ENCODE measurements at regions not wholly inside any gene's neighbourhood (a gene's known extent, or its start where the extent isn't known, plus 50 kb on each side); places are given as distances from the start of the nearest gene placed in this dataset.
"Not testable (repeated sequence)": the region's sequence is repeated elsewhere in the genome, so short reads cannot be mapped to it uniquely, and the experiment has no call there.

- intact Hi-C loops (cut with DNase I; ENCODE audit: low total_unique reads) = no loop called here
- H3K27ac ChIP-seq = no peak overlapping the region
- peaks cover 0 to 13% of the 10 kb centered on the region in 2 donors for H3K27me3 ChIP-seq
- no peak for TF ChIP-seq POLR2A (IDR thresholded peaks at IDR 0.05)
- no peak for TF ChIP-seq POLR2AphosphoS5 (IDR thresholded peaks at IDR 0.05)
- no peak for TF ChIP-seq CTCF (IDR thresholded peaks at IDR 0.05)
- H3K4me1 ChIP-seq = no peaks in the 10 kb centered on the region
- H3K9me3 ChIP-seq = no peaks in the 10 kb centered on the region
- H3K36me3 ChIP-seq = no peaks in the 10 kb centered on the region
- H3K4me3 ChIP-seq = no peak overlapping the region
- peak in 1 of 2 donors; percentile 25 for DNase-seq (ENCODE audit: low spot score in 2 of 2)
These were observed 311.6 kb downstream of the NPHP4 start for GRCh38 chr1:5680600-5680999.

- intact Hi-C loops (cut with DNase I; ENCODE audit: low total_unique reads) = no loop called here
- no peak overlapping the region for H3K27ac ChIP-seq
These were observed 313.5 kb downstream of the NPHP4 start for GRCh38 chr1:5678759-5679158.

GRCh38 chr1:5672355-5672754, 319.9 kb downstream of the NPHP4 start:
- H3K36me3 ChIP-seq; DNase-seq (ENCODE audit: low spot score in 2 of 2); H3K27ac ChIP-seq; H3K27me3 ChIP-seq; H3K4me1 ChIP-seq; intact Hi-C loops (cut with DNase I; ENCODE audit: low total_unique reads); H3K9me3 ChIP-seq; H3K4me3 ChIP-seq: not testable (repeated sequence)

More at GRCh38 chr1:5678759-5679158, 313.5 kb downstream of the NPHP4 start:
- DNase-seq (ENCODE audit: low spot score in 2 of 2) = no peak
- no peaks in the 10 kb centered on the region for H3K36me3 ChIP-seq
- no peak overlapping the region for H3K4me3 ChIP-seq
- H3K9me3 ChIP-seq = peaks cover 0 to 4% of the 10 kb centered on the region in 2 donors
- H3K27me3 ChIP-seq = no peaks in the 10 kb centered on the region
- TF ChIP-seq CTCF (IDR thresholded peaks at IDR 0.05) (no peak), POLR2AphosphoS5 (IDR thresholded peaks at IDR 0.05) (no peak)
- no peaks in the 10 kb centered on the region for H3K4me1 ChIP-seq

- Histone ChIP-seq H3K36me3 (no peaks in the 10 kb centered on the region), H3K27ac (no peak overlapping the region), H3K4me1 (no peaks in the 10 kb centered on the region), H3K27me3 (no peaks in the 10 kb centered on the region), H3K4me3 (no peak overlapping the region), H3K9me3 (peaks cover 0 to 4% of the 10 kb centered on the region in 2 donors)
- DNase-seq (ENCODE audit: low spot score in 2 of 2) = peak in 1 of 2 donors; percentile 31
- TF ChIP-seq CTCF (IDR thresholded peaks at IDR 0.05) (no peak), POLR2AphosphoS5 (IDR thresholded peaks at IDR 0.05) (no peak), POLR2A (IDR thresholded peaks at IDR 0.05) (no peak)
- intact Hi-C loops (cut with DNase I; ENCODE audit: low total_unique reads) = no loop called here
These were observed 321.5 kb downstream of the NPHP4 start for GRCh38 chr1:5670590-5671350.

- Histone ChIP-seq H3K27ac (no peak overlapping the region), H3K27me3 (peaks cover 0 to 18% of the 10 kb centered on the region in 2 donors), H3K36me3 (no peaks in the 10 kb centered on the region), H3K9me3 (no peaks in the 10 kb centered on the region), H3K4me3 (no peak overlapping the region), H3K4me1 (no peaks in the 10 kb centered on the region)
- TF ChIP-seq CTCF (IDR thresholded peaks at IDR 0.05) (no peak), POLR2A (IDR thresholded peaks at IDR 0.05) (no peak), POLR2AphosphoS5 (IDR thresholded peaks at IDR 0.05) (no peak)
- intact Hi-C loops (cut with DNase I; ENCODE audit: low total_unique reads) = no loop called here
- DNase-seq (ENCODE audit: low spot score in 2 of 2) = peak; percentile 41 to 72
These were observed 324.5 kb downstream of the NPHP4 start for GRCh38 chr1:5667513-5668325.

Measured in breast epithelium (tissue), 4 donors.